Islet of Langerhans (tissue), 1 donor: ENCODE measurements at regions not wholly inside any gene's neighbourhood (a gene's known extent, or its start where the extent isn't known, plus 50 kb on each side); places are given as distances from the start of the nearest gene placed in this dataset.

Experiments used
- FAIRE-seq: peaks from one replicate; lab custom pipeline; 2011; peaks lifted over from hg19 to GRCh38; lab: Jason Lieb, UNC

DNA sequence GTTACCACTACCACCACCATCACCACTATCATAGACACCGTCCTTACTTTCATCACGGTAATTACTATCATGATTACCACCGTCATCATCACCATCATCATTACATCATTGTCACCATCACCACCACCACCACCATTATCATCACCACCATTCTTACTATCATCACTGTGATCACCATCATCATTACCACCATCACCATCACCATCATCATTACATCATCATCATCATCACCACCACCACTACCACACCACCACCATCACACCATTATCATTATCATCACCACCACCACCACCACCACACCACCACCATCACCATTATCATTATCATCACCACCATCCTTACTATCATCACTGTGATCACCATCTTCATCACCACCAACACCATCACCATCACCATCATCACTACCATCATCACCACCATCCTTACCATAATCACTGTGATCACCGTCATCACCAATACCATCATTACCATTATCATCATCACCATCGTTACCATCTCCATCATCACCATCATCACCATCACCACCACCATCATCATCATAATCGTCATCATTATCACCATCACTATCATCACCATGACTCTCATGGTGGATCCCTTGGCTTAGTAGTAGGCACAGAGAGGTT is 244.4 kb upstream of the C1orf174 start:
- peak; percentile 89 for FAIRE-seq

GRCh38 chr1:4146101-4146500 is 246.0 kb upstream of the C1orf174 start:
- no peak for FAIRE-seq

DNA sequence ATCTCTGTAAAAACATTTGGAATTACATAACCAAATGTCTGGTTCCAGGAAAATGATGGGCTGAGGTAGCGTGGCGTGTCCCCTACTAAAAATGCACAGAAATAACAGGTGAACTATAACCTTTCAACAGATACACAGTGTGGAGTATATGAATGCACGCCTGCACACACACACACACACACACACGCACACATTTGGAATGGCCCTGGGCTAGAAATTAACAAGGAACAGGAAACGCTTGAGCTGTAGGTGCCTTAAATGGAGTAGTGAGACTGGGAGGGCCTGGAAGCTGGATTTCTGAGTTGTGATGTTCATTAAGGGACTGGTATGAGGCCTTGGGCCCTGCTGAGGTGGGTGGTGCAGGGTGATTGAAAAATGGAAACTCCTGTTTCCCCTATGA is 246.5 kb upstream of the C1orf174 start:
- no peak for FAIRE-seq

- FAIRE-seq: no peak
These were observed 247.4 kb upstream of the C1orf174 start for GRCh38 chr1:4147509-4147908.

DNA sequence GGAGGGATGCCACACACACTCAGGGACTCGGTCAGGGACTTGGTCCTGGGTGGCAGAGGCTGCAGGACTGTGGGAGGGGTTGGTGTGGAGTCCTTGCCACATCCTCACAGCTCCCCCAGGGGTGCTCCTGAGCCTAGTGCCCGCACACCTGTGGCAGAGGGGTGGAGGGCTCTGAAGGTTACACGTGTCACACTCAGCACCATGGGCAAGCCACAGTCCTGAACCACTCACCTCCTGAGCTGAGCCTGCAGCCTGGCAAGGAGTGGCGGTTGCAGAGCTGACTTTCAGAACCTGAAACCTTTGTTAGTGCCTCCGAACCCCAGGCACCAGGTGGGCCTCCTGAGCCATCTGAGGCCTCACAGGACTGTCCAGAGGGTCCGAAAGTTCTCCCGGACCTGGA is 249.2 kb upstream of the C1orf174 start:
- FAIRE-seq: no peak

DNA sequence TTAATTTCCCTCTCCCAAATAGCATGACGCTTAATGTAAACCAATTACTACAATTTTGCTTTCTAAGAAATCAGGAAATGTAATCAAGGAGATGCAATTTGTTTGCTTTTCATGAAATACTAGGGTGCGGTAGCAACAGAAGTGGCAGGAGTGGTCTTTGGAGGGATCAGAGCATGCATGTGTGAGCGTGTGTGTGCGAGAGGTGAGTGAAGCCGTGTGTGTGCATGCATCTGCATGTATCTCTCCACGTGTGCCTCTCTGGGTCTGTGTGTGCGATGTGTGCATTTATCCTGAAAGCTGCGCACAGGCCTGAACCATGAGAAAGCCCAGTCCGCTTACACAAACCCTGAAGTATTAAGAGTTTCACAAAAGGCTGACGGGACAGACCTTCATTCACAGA is 249.8 kb upstream of the C1orf174 start:
- FAIRE-seq: no peak

GRCh38 chr1:4150262-4150661 is 250.2 kb upstream of the C1orf174 start:
- FAIRE-seq: no peak

DNA sequence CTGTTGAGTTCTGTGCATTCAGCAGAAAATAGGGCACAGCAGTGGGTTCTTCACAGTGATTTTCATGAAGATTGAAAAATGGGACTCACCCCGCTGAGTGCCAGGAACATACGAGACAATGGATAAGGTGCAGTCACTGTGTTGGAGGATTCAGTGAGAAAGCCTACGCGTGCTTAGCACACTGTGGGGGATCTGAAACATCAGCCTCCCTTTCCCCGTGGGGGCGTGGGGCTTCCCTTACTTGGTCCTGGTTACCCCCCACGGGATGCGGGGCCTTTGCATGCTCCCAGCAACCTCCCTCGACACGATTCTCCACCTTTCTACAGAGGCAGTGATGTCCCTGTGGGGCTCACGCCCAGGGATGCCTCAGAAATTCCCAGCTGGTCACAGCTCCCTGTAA is 252.2 kb upstream of the C1orf174 start:
- no peak for FAIRE-seq

DNA sequence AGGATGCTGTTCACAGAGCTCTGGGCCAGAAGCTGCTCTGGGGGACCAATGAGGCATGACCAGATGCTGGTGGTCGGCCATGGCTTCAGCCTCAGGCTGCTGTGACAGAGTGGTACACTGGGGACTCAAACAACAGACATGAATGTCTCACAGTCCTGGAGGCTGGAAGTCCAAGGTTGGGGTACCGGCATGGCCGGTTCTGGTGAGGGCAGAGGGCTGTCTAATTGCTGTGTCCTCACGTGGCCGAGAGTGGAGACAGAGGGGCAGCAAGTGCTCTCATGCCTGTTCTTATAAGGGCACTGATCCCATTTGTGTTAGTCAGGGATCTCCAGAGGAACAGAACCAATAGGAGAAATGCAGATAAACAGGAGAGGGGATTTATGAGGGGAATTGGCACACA is 253.5 kb upstream of the C1orf174 start:
- no peak for FAIRE-seq

DNA sequence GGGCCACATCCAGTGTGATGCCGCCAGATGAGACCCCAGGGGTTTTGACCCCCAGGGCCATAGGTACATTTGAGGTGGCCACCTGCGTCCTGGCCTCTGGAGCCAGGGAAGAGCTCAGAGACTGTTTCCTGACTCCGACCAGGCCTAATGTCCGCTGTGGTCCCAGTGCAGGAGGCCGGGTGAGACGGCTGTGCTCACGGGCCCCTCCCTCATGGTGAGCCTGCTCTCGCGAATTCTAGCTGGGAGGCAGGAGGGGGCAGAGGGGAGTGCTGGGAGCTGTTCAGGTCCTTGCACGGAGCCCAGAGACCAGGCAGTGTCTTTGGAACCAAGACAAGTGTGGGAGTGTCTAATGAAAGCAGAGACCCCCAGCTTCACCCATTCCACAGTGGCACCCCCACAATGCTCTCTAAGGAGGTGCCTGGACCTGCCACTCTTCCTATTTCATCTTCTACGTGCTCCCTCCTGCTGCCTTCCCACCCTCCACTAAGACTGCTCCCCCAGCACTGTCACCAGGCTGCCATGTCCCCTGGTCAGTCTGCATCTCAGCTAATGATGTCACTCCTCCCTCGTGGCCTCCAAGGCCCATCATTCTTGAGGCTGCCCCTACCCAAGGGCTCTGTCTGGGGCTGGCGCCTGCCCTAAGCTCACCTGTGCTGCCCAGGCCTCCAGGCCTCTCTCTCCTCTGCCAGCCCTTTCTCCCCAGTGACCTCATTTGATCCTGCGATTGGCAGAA is 256.3 kb upstream of the C1orf174 start:
- FAIRE-seq: no peak

DNA sequence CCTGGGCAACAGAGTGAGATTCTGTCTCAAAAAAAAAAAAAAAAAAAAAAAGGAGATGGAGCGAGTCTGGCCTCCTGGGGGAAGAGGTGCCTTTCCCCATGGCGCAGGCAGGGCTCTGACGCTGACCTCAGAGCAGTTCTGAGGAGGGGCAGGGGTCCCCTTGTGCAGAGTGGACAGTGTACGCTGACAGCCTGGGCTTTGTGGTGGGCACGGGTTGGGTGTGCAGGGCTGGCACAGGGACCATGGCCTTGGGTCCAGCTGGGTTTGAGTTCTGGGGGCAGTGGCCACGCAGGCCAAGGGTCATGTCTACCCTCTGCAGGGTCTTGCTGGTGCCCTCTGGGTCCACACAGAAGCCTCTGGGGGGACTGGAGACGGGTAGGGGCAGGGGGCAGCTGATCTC is 260.1 kb upstream of the C1orf174 start:
- FAIRE-seq: no peak

- no peak for FAIRE-seq
These were observed 261.4 kb upstream of the C1orf174 start for GRCh38 chr1:4161366-4162006.

DNA sequence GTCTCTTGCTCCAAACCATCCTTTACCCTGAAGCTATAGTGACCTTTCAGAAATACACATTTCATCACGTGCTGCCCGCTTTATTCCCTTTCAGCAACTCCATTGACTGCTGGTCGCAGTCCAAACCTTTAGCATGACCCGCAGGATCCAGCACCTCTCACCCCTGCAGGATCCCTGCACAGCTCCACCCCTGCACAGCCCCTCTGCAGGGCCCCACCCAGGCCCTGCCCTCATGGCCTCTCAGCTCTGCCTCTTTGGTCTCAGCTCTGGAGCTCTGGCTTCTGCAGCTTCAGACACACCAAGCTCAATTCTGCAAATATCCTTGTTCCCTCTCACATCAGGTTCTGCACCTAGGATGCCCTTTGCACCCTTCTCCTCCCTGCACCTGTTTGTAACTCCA is 264.9 kb upstream of the C1orf174 start:
- no peak for FAIRE-seq

DNA sequence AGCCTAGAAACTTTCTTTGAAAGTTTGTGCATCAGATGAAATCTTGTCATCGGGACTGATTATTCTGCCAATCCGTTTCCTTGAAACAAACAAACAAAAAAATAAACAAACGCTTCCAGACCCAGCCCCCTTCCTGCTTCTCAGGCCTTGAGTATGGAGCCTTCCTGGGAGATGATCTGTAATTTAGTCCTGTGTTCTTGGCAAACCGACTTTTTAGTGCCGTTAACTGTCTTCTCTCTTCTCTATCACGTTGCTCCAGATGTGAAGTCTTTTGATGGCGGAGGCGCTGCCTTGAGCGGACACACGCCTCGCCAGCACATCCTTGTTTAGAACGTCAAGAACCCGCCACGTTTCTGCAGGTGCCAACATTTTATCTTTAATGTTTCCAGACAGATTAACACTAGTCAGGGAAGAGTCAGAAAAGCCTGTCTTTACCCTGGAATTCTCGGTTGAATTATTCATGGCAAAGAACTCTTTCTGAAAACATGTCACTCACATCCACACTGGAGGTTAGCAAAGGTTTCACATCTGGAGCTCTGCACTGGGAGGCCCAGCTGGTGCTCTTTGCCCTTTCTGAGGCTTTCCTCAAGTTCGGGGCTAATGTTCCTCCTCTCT is 265.7 kb upstream of the C1orf174 start:
- FAIRE-seq: no peak

DNA sequence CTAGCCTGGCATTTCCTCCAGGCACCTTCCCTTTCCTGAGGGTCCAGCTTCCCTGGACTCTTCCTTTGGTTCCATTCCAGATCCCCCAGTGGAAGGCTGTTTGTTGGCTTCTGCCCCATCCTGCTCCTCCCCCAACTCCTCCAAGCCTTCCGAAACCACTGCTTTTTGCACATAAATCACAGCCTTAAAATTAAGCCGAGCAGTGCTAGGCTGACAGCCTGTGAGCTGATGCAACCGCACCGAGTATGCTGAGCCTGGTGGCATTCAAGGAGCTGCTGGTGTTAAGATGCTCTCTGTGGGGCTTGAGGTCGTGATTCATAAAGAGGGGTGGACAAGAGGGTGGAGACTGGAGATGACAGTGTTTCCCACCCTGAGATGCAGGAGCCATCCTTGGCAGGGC is 266.6 kb upstream of the C1orf174 start:
- no peak for FAIRE-seq

- no peak for FAIRE-seq
These were observed 269.9 kb upstream of the C1orf174 start for GRCh38 chr1:4169991-4170390.

- FAIRE-seq: no peak
These were observed 270.7 kb upstream of the C1orf174 start for GRCh38 chr1:4170548-4171340.

DNA sequence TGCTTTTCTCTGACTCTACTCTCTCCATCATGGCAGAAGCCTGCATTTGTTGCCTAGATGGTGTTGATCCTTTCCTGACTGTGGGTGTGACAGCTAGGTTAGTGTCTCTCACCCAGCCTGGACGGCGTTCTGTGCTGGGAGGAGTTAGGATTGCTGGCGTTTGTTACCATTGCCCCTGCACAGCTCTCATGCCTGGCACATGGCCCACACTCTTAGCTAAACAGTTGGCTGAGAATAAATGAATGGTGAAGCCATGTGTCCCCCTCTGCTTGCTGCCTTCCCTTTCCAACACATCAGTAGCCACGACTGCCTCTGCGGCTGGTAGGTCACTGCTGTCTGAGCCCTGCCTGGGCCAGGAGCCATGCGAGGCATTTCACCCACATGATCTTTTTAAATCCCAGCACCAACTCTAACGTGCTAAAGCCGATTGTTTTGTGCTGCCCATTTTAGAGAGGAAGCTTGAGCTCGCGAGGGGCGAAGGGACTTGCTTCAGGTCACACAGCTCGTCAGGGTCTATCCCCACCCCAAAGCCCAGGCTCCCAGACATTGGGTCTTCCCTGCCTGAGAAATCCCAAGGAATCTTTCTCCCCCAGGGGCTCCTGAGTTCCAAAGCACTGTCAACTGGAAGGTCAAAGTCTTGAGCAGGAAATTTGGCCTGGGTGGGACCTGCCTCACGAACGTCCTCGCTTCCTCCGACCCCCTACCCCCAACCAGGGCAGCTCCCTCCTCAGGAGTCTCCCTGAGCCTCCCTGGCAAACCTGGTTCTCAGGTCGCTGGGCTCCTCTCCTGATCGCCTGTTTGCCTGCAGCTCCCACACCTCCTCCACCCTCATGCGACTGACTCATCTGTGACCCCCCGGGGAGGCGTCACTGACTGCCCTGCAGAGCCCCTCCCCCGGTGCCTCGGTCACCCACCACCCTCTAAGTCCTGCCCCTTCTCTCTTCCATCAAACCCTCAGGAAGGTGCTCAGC is 271.7 kb upstream of the C1orf174 start:
- FAIRE-seq: no peak

GRCh38 chr1:4172644-4173599 is 272.9 kb upstream of the C1orf174 start:
- no peak for FAIRE-seq

DNA sequence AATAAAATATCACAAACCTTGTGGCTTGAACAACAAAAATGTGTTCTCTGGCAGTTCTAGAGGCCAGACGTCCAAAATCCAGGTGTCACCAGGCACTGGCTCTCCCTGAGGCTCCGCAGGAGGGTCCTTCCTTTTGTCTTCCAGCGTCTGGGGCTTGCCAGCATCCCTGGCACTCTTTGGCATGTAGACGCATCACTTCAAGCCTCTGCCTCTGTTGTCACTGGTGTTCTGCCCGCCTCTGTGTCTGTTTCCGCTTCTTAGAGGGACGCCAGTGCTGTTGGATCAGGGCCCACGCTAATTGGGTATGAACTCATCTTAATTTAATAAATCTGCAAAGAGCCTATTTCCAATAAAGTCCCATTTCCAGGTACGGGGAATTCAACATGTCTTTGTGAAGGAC is 273.7 kb upstream of the C1orf174 start:
- FAIRE-seq: no peak
